GM21723 (cell line): ENCODE measurements at regions not wholly inside any gene's neighbourhood (a gene's known extent, or its start where the extent isn't known, plus 50 kb on each side); places are given as distances from the start of the nearest gene placed in this dataset.

ENCODE experiments used
- ATAC-seq: cut with Tn5 transposase; IDR thresholded peaks from one replicate; pipeline ENCODE4 v1.9.1; 2021; ENCODE audit warnings: mild to moderate bottlenecking, moderate library complexity; ENCODE audit not compliant: unreplicated experiment

DNA sequence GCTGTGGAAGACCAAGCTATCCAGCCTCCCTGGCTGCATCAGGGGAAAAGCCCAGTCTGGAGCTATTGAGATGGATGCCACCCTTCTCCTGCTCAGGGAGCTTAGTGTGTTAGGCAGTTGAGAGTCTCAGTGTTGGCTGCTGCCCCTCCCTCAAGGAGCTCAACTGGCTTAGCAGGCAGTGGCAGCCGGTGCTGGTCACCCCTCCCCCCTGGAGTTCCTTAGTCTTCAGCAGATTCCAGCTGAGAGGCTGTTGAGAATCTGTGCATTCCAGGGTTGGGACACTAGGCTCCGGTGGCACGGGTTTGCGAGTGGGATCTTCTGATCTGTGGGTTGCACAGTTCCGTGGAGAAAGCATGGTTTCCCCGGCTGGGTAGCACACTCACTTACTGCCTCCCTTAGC, 883.8 kb downstream of the NSUN3 start:
- no peak for ATAC-seq

DNA sequence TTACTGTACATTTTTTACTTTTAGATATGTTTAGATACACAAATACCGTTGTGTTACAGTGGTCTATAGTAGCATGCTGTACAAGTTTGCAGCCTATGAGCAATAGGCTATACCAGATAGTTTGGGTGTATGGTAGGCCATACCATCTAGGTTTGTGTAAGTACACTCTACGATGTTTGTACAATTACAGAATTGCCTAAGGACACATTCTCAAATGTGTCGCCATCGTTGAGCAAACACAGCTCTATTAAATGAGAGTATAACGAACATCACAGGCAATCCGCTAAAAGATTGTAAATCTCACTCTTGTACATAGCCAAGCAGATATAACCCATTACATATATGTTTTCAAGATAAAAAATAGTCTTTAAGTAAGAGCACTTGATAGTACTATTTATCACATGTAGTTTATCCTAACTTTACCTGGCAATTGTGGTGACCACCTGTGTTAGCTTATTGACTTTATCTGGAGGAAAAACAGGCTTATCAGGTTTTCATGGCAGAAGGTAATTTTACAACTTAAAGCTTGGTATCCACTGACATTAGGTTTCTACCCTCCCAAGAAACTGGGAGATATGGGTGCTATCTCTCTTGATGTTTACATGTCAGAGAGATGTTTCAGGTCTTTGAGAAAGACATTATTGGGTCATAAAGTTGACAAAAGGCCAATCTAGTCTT, 898.7 kb downstream of the NSUN3 start:
- ATAC-seq: no peak

DNA sequence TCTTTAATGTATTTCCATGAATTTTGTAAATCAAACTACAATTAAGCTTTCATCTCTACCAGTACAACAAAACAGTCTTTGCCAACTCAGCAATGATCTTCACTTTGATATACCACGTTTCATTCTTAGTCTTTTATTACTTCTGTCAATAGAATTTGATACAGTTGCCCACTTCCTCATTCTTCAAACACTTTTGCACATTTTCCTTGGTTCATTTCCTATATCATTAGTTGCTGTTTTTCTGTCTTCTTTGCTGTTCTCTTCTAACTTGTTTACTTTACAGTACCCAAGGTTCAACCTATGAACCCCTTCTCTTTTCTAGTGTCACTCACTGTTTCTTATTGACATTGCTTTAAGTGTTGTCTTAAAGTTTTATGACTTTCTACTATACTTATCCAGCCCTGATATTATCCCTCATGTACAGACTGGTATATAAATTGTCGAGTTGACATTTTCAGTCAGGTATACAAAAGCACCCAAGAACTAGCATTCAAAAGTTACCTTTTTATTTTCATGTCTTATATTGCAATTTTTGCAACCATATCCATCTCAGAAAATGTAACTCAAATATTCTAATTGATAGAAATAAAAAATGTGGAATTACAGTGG, 903.1 kb downstream of the NSUN3 start:
- no peak for ATAC-seq

DNA sequence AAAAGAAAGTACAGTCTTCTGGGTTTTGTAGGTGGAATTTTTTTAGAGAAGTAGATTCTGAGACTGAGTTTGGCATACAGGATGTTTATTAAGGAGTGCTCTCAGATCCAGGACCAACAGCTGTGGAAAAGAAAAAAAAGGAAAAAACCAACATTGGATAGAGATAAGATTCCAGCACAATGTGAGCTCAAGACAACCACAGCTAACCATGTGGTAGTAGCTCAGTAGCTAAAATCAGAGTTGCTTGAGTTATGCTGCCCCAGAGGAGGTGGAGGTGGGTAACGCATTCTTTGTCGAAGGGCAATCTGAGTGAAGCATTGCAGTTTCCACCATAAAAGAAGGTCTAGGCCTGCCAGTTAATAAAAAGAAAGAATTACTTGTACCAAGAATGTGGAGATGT, 904.3 kb downstream of the NSUN3 start:
- no peak for ATAC-seq

DNA sequence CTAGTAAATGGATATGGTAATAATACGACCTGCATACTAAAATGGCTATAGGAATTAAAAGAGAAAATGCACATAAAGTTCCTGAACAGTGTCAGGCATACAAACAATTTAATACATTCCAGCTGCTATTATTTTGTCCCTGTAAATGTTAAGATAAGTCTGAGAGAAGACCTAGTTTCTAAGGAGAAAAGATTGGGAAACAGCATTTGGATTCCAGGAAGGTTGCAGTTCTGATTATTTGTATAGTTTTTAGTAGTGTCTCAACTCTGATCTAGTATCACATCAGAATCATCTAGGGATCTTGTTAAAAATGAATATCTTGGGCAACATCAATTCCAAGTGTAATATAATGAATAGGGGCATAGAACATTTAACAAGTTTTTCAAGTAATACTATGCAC, 905.7 kb downstream of the NSUN3 start:
- ATAC-seq: no peak

GRCh38 chr3:94972066-94972465, 909.2 kb downstream of the NSUN3 start:
- no peak for ATAC-seq

DNA sequence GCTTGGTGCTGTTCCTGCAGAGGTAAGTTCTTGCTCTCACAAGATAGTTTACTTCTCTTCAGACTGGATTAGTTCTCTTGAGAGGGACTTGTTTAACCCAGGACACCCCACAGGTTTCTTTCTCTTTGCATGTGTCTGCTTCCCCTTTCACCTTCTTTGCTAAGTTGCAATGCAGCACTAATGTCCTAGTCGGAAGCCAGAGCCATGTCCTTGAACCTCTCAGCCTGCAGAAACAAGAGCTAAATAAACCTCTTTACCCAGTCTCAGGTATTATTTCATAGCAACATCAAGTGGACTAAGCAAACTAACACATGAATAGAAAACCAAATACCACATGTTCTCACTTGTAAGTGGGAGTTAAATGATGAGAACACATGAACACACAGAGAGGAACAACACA, 915.2 kb downstream of the NSUN3 start:
- no peak for ATAC-seq

DNA sequence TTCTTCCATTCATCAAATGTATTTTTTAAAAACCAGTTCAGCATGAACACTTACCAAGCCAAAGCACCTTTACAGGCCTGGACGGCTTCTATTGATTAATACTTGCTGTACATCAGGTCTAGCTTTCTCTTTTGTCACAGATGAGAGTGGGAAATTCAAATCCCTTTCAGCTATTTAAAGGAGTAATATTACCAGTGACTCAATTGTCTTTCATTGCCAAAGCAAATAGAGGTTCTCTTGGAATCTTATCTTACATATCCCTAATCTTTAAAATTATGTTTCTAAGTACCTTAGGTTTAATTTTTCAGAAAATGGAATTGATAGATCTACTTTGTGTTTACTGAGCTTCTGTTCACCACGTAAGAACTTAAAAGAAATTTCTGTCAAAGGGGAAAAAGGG, 922.9 kb downstream of the NSUN3 start:
- ATAC-seq: no peak

- ATAC-seq: no peak
Observed at GRCh38 chr3:94990952-94991705, 928.3 kb downstream of the NSUN3 start.

GRCh38 chr3:94996743-94997142, 933.9 kb downstream of the NSUN3 start:
- ATAC-seq: no peak

GRCh38 chr3:95002438-95003046, 939.7 kb downstream of the NSUN3 start:
- ATAC-seq: no peak

- no peak for ATAC-seq
Observed at GRCh38 chr3:95028688-95029087, 965.8 kb downstream of the NSUN3 start.

- no peak for ATAC-seq
Observed at GRCh38 chr3:95029644-95030043, 966.8 kb downstream of the NSUN3 start.

- no peak for ATAC-seq
Observed at GRCh38 chr3:95036526-95037021, 973.7 kb downstream of the NSUN3 start.

DNA sequence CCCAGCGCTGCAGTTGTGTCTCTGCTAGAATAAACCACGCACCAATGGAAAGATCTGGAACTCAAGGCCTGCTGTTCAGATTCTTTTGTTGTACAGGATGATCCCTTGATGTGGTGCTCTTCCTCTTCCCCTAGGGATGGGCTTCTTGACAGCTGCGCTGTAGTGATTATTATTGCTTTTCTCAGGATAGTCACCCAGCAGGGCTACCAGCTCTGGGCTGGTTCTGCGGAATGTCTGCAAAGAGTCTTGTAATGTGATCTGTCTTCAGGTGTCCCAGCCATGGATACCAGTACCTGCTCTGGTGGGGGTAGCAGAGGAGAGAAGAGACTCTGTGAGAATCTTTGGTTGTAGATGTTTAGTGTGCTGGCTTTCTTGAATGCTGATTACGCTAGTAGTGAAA, 974.2 kb downstream of the NSUN3 start:
- no peak for ATAC-seq

DNA sequence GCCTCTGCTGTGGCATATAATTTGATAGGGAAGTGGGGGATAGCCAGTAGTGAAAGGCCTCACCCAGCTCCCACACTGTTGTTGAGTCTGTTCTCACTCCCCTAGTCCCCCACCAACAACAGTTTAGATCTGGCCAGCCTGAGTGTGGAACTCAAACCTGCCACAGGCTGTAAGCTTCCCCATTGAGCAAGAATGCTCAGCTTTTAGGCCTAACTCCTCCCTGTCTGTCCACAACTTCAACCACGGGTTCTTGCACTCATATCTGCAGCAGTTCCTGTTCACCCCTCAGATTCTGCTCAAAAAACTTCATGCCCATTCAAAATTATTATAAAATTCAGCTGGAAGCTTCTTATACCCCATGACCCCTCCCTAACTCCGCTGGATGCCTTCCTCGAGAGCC, 975.1 kb downstream of the NSUN3 start:
- no peak for ATAC-seq

DNA sequence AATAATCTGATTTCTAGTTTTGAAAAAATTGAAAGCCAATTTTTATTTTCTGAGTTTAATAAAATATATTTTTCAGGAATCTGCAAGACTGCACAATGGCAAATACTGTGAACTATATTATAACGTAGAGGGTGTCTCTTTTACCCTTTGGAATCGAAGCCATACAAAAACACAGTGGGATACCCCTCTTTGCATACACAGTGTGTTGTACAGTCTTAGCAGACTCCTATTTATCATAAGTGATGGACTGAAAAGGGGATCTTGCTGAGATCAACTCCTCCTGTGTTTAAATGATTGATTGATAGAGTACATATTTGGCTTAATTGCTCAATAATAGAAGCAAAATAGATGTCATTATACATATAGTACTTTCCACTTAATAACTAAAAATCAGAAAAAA, 981.2 kb downstream of the NSUN3 start:
- no peak for ATAC-seq

GRCh38 chr3:95048564-95048963, 985.7 kb downstream of the NSUN3 start:
- no peak for ATAC-seq

GRCh38 chr3:95049841-95050240, 987.0 kb downstream of the NSUN3 start:
- ATAC-seq: no peak

DNA sequence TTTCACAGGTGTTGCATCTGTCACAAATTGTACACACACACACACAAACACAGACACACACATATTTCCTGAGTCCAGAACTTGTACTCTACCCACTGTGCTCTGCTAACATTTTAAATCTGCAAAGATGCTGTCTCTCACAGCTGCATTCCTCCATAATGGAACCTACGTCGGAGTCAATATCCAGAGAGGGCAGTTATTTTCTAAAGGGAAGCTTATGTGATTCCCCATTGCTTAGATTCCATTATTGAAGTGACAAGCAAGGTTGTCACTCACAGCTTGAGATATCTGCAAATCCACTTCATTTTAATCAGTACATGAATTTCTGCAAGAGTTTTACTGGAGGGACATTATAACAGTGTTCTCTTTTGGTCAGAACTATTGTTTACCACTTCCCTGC, 992.4 kb downstream of the NSUN3 start:
- no peak for ATAC-seq

GRCh38 chr3:95082191-95082590, 1019.3 kb downstream of the NSUN3 start:
- ATAC-seq: no peak

DNA sequence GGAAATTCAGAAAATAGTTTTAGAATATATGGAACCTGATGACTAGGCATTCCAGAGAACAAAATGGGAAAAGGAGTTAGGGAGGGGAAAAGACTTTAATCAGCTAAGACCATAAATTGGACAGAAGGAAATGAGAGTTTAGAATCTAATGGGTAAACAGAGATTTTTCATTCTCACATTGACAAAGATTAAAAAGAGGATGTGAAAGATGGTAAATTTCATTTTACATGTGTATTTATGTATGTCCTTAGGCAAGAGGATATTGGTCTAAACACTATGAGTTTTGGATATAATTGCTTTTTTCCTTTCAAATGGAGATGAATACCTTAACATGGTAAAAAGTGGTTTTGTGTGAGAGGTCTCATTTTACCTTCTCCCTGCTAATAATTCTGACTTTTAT, 1021.9 kb downstream of the NSUN3 start:
- no peak for ATAC-seq
